ENCODE measurements at regions not wholly inside any gene's neighbourhood (a gene's known extent, or its start where the extent isn't known, plus 50 kb on each side); places are given as distances from the start of the nearest gene placed in this dataset.
A peak's percentile ranks its signal among the peaks of the same experiment; 100 is the strongest.
"Not testable (repeated sequence)": the region's sequence is repeated elsewhere in the genome, so short reads cannot be mapped to it uniquely, and the experiment has no call there.

DNA sequence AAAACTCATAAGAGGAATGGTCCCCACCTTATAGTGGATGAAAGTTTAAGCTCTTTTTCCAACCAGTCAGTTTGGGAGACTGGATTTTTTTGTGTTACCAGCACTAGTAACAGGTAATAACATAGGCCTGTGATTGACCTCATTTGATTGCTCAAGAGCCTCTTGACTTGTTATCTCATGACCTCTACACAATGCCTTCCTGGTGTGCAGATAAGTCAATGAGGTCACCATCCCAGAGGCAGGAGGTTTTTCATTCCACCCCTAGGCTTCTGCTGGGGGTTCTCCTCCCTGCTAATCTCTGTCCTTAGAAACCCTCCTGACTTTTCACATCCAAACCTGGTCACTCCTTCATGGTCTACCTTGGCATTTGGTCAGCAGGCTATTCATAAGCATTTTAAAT lies 225.0 kb upstream of the CDY1B start:
- H3K9ac ChIP-seq (ENCODE audit: insufficient read depth, low read depth, low read length); H3K27ac ChIP-seq (ENCODE audit: extremely low read length, insufficient read depth, low read length); H3K4me2 ChIP-seq (ENCODE audit: low read depth, low read length); H3K9me3 ChIP-seq (ENCODE audit: low read length); H3K36me3 ChIP-seq (replicated peaks in 1 of 2; ENCODE audit: control insufficient read depth in 1 of 2, insufficient read depth in 2 of 2, low read length in 2 of 2); H3K4me1 ChIP-seq (ENCODE audit: insufficient read depth, low read length); CTCF ChIA-PET (ENCODE audit: low intra/inter-chr PET ratio, low total read pairs); H3K27me3 ChIP-seq (ENCODE audit: control insufficient read depth in 1 of 2, insufficient read depth in 2 of 2, low read length in 2 of 2); POLR2A ChIA-PET; H4K20me1 ChIP-seq (ENCODE audit: insufficient read depth, low read length); in situ Hi-C loops (cut with HindIII; ENCODE audit: extremely low pct_ligation_motif_present, low pct_unique_long_range_greater_than_20kb); DNase-seq (ENCODE audit: low spot score); ATAC-seq; H3K79me2 ChIP-seq (ENCODE audit: insufficient read depth, low read length); BruUV-seq (replicated peaks); FAIRE-seq; H2AFZ ChIP-seq (ENCODE audit: low read length); intact Hi-C loops (cut with micrococcal nuclease; ENCODE audit: unreplicated experiment); H3K4me3 ChIP-seq (replicated peaks in 1 of 3; ENCODE audit: insufficient read depth in 1 of 3, low read depth in 2 of 3, low read length in 3 of 3): not testable (repeated sequence)

DNA sequence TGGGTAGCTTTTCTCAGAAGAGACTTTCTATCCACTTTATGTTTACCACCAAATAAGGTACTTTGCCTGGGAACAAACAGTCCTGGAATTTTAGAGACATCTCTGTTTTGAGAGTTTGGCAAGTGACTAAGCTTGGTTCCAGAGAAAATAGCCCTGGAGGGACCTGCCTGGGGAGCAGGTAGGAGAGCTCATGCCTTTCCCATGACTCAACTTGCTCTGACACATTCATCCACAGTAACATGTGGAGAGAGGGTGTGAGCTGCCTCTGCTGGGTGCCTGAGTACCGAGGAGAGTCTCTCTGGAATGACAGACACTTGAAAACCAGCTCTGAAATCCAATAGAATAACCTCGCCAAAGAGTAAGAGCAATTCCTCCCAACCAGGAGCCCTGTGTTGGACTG lies 222.8 kb upstream of the CDY1B start:
- H3K9me3 ChIP-seq (ENCODE audit: low read length); FAIRE-seq; H3K4me1 ChIP-seq (ENCODE audit: insufficient read depth, low read length); H2AFZ ChIP-seq (ENCODE audit: low read length); H3K36me3 ChIP-seq (replicated peaks in 1 of 2; ENCODE audit: control insufficient read depth in 1 of 2, insufficient read depth in 2 of 2, low read length in 2 of 2); CTCF ChIA-PET (ENCODE audit: low intra/inter-chr PET ratio, low total read pairs); POLR2A ChIA-PET; H3K79me2 ChIP-seq (ENCODE audit: insufficient read depth, low read length); H3K27me3 ChIP-seq (ENCODE audit: control insufficient read depth in 1 of 2, insufficient read depth in 2 of 2, low read length in 2 of 2); H3K4me2 ChIP-seq (ENCODE audit: low read depth, low read length); in situ Hi-C loops (cut with HindIII; ENCODE audit: extremely low pct_ligation_motif_present, low pct_unique_long_range_greater_than_20kb); DNase-seq (ENCODE audit: low spot score); H3K9ac ChIP-seq (ENCODE audit: insufficient read depth, low read depth, low read length); H3K4me3 ChIP-seq (replicated peaks in 1 of 3; ENCODE audit: insufficient read depth in 1 of 3, low read depth in 2 of 3, low read length in 3 of 3); H4K20me1 ChIP-seq (ENCODE audit: insufficient read depth, low read length); BruUV-seq (replicated peaks); intact Hi-C loops (cut with micrococcal nuclease; ENCODE audit: unreplicated experiment); H3K27ac ChIP-seq (ENCODE audit: extremely low read length, insufficient read depth, low read length): not testable (repeated sequence)
- WGBS (ENCODE audit: low lambda C conversion rate), result no CpG with 5 or more reads among the region's 2 CpGs
- ATAC-seq, result peak; percentile 35; the same call in 1 of the 3 replicates

- H3K27ac ChIP-seq (ENCODE audit: extremely low read length, insufficient read depth, low read length), result not testable (repeated sequence)
Observed at GRCh38 chrY:24262176-24262575, 214.4 kb upstream of the CDY1B start.

DNA sequence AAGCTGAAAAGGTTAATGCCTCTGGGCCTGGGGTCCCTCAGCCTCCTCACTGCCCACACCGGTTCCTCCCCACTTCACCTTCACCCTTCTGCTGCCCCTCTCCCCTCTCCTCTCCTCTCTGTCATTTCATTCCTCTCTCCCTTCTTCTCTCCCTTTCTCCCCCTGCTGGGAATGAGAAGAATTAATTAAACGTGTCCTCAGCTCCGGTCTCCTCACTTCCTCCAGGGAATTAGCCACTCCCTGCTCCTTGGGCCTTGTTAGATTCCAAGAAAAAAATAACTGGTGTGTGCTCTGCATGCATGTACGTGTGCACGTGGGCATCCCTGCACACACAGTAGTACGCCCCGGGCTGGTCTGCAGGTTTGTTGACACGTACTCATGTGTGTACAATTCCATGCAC lies 213.6 kb upstream of the CDY1B start:
- FAIRE-seq; in situ Hi-C loops (cut with HindIII; ENCODE audit: extremely low pct_ligation_motif_present, low pct_unique_long_range_greater_than_20kb); POLR2A ChIA-PET; CTCF ChIA-PET (ENCODE audit: low intra/inter-chr PET ratio, low total read pairs); H3K9ac ChIP-seq (ENCODE audit: insufficient read depth, low read depth, low read length); H3K4me1 ChIP-seq (ENCODE audit: insufficient read depth, low read length); H3K4me3 ChIP-seq (replicated peaks in 1 of 3; ENCODE audit: insufficient read depth in 1 of 3, low read depth in 2 of 3, low read length in 3 of 3); H3K36me3 ChIP-seq (replicated peaks in 1 of 2; ENCODE audit: control insufficient read depth in 1 of 2, insufficient read depth in 2 of 2, low read length in 2 of 2); H4K20me1 ChIP-seq (ENCODE audit: insufficient read depth, low read length); H3K4me2 ChIP-seq (ENCODE audit: low read depth, low read length); H3K79me2 ChIP-seq (ENCODE audit: insufficient read depth, low read length); H2AFZ ChIP-seq (ENCODE audit: low read length); H3K9me3 ChIP-seq (ENCODE audit: low read length); H3K27me3 ChIP-seq (ENCODE audit: control insufficient read depth in 1 of 2, insufficient read depth in 2 of 2, low read length in 2 of 2); BruUV-seq (replicated peaks); ATAC-seq; intact Hi-C loops (cut with micrococcal nuclease; ENCODE audit: unreplicated experiment); DNase-seq (ENCODE audit: low spot score); H3K27ac ChIP-seq (ENCODE audit: extremely low read length, insufficient read depth, low read length): not testable (repeated sequence)
- no CpG with 5 or more reads among the region's 8 CpGs for WGBS (ENCODE audit: low lambda C conversion rate)

More at GRCh38 chrY:24262176-24262575, 214.4 kb upstream of the CDY1B start:
- BruUV-seq (replicated peaks); H3K4me2 ChIP-seq (ENCODE audit: low read depth, low read length); H4K20me1 ChIP-seq (ENCODE audit: insufficient read depth, low read length); CTCF ChIA-PET (ENCODE audit: low intra/inter-chr PET ratio, low total read pairs); H2AFZ ChIP-seq (ENCODE audit: low read length); H3K9me3 ChIP-seq (ENCODE audit: low read length); H3K9ac ChIP-seq (ENCODE audit: insufficient read depth, low read depth, low read length); DNase-seq (ENCODE audit: low spot score); intact Hi-C loops (cut with micrococcal nuclease; ENCODE audit: unreplicated experiment); H3K36me3 ChIP-seq (replicated peaks in 1 of 2; ENCODE audit: control insufficient read depth in 1 of 2, insufficient read depth in 2 of 2, low read length in 2 of 2); POLR2A ChIA-PET; in situ Hi-C loops (cut with HindIII; ENCODE audit: extremely low pct_ligation_motif_present, low pct_unique_long_range_greater_than_20kb); ATAC-seq; FAIRE-seq; H3K79me2 ChIP-seq (ENCODE audit: insufficient read depth, low read length); H3K4me1 ChIP-seq (ENCODE audit: insufficient read depth, low read length); H3K27me3 ChIP-seq (ENCODE audit: control insufficient read depth in 1 of 2, insufficient read depth in 2 of 2, low read length in 2 of 2); H3K4me3 ChIP-seq (replicated peaks in 1 of 3; ENCODE audit: insufficient read depth in 1 of 3, low read depth in 2 of 3, low read length in 3 of 3): not testable (repeated sequence)
- no CpG with 5 or more reads among the region's 2 CpGs for WGBS (ENCODE audit: low lambda C conversion rate)
